ENCODE measurements at regions not wholly inside any gene's neighbourhood (a gene's known extent, or its start where the extent isn't known, plus 50 kb on each side); places are given as distances from the start of the nearest gene placed in this dataset.

- DNase-seq, result no peak
Observed at GRCh38 chr6:97594844-97595243, 311.8 kb upstream of the MMS22L start.

GRCh38 chr6:97621111-97621510 is 338.1 kb upstream of the MMS22L start:
- no peak for DNase-seq

GRCh38 chr6:97626671-97627441 is 343.8 kb upstream of the MMS22L start:
- DNase-seq, result no peak

- DNase-seq, result no peak
Observed at GRCh38 chr6:97629180-97629579, 346.2 kb upstream of the MMS22L start.

- no peak for DNase-seq
Observed at GRCh38 chr6:97630604-97631003, 347.6 kb upstream of the MMS22L start.

GRCh38 chr6:97632341-97632740 is 349.3 kb upstream of the MMS22L start:
- no peak for DNase-seq

- no peak for DNase-seq
Observed at GRCh38 chr6:97639702-97640101, 356.7 kb upstream of the MMS22L start.

GRCh38 chr6:97644353-97644752 is 361.3 kb upstream of the MMS22L start:
- no peak for DNase-seq

GRCh38 chr6:97645757-97646156 is 362.7 kb upstream of the MMS22L start:
- no peak for DNase-seq

- no peak for DNase-seq
Observed at GRCh38 chr6:97653076-97653475, 370.1 kb upstream of the MMS22L start.

- DNase-seq, result no peak
Observed at GRCh38 chr6:97653517-97653916, 370.5 kb upstream of the MMS22L start.

- no peak for DNase-seq
Observed at GRCh38 chr6:97654674-97655073, 371.7 kb upstream of the MMS22L start.

GRCh38 chr6:97656236-97656635 is 373.2 kb upstream of the MMS22L start:
- DNase-seq, result no peak

- no peak for DNase-seq
Observed at GRCh38 chr6:97656706-97657350, 373.8 kb upstream of the MMS22L start.

- DNase-seq, result no peak
Observed at GRCh38 chr6:97658090-97658489, 375.1 kb upstream of the MMS22L start.

GRCh38 chr6:97663252-97663651 is 380.2 kb upstream of the MMS22L start:
- DNase-seq, result no peak

- no peak for DNase-seq
Observed at GRCh38 chr6:97665446-97665845, 382.4 kb upstream of the MMS22L start.

GRCh38 chr6:97666889-97667288 is 383.9 kb upstream of the MMS22L start:
- no peak for DNase-seq

GRCh38 chr6:97668716-97669115 is 385.7 kb upstream of the MMS22L start:
- DNase-seq, result no peak

- no peak for DNase-seq
Observed at GRCh38 chr6:97669191-97670031, 386.4 kb upstream of the MMS22L start.

GRCh38 chr6:97674802-97675201 is 391.8 kb upstream of the MMS22L start:
- no peak for DNase-seq

GRCh38 chr6:97677626-97678025 is 394.6 kb upstream of the MMS22L start:
- no peak for DNase-seq

GRCh38 chr6:97687916-97688315 is 404.9 kb upstream of the MMS22L start:
- DNase-seq, result no peak
